ENCODE measurements at regions not wholly inside any gene's neighbourhood (a gene's known extent, or its start where the extent isn't known, plus 50 kb on each side); places are given as distances from the start of the nearest gene placed in this dataset.

GRCh38 chr12:125386652-125387051, 321.4 kb downstream of the AACS start:
- H3K4me1 Mint-ChIP-seq: peaks cover 3% of the 10 kb centered on the region; the same call in 2 of the 3 replicates
- ATAC-seq (no peak), DNase-seq (ENCODE audit: low spot score) (no peak)
- Histone ChIP-seq H3K27ac (ENCODE audit: low read depth) (no peak overlapping the region), H4K20me1 (replicated peaks; ENCODE audit: insufficient read depth) (peaks cover 3% of the 10 kb centered on the region; the same call in 1 of the 2 replicates), H3K4me1 (ENCODE audit: insufficient read depth) (no peaks in the 10 kb centered on the region), H3K4me2 (no peak overlapping the region), H3K36me3 (ENCODE audit: insufficient read depth) (peaks cover 3% of the 10 kb centered on the region; the same call in 1 of the 2 replicates), H2AFZ (no peak overlapping the region), H3K9me2 (ENCODE audit: insufficient read depth) (no peaks in the 10 kb centered on the region), H3F3A (replicated peaks; ENCODE audit: low read depth) (no peaks in the 10 kb centered on the region), H3K79me2 (replicated peaks; ENCODE audit: insufficient read depth) (no peaks in the 10 kb centered on the region), H3K27me3 (ENCODE audit: insufficient read depth) (no peaks in the 10 kb centered on the region), H3K4me3 (no peak overlapping the region)
- H3K36me3 Mint-ChIP-seq (ENCODE audit: low read depth): peaks cover 23% of the 10 kb centered on the region
- no peak overlapping the region for H3K4me3 Mint-ChIP-seq
- no peak overlapping the region for H3K27ac Mint-ChIP-seq
- H3K9me3 Mint-ChIP-seq: peaks cover 2% of the 10 kb centered on the region; the same call in 1 of the 3 replicates
- H3K27me3 Mint-ChIP-seq (ENCODE audit: insufficient read depth, low read depth, poor library complexity): no peaks in the 10 kb centered on the region
- TF ChIP-seq EZH2 (IDR thresholded peaks at IDR 0.05; ENCODE audit: low read depth, unreplicated experiment) (no peak), NANOG (IDR thresholded peaks at IDR 0.05; ENCODE audit: borderline replicate concordance) (no peak), ZNF331 (CRISPR knock-in tag; IDR thresholded peaks at IDR 0.05; ENCODE audit: low read depth) (no peak), STAT1 (IDR thresholded peaks at IDR 0.05; ENCODE audit: unreplicated experiment) (no peak), ETS1 (IDR thresholded peaks at IDR 0.05) (no peak), CREB1 (CRISPR knock-in tag; IDR thresholded peaks at IDR 0.05; ENCODE audit: low read depth) (no peak), REST (IDR thresholded peaks at IDR 0.05; ENCODE audit: unreplicated experiment) (no peak)

GRCh38 chr12:125387206-125387605, 322.0 kb downstream of the AACS start:
- no peak overlapping the region for H3K27ac ChIP-seq (ENCODE audit: low read depth)
- H3K79me2 ChIP-seq (replicated peaks; ENCODE audit: insufficient read depth): no peaks in the 10 kb centered on the region

More at GRCh38 chr12:125387206-125387605, 322.0 kb downstream of the AACS start:
- DNase-seq (ENCODE audit: low spot score) (no peak), ATAC-seq (no peak)
- Mint-ChIP-seq H3K27me3 (ENCODE audit: insufficient read depth, low read depth, poor library complexity) (no peaks in the 10 kb centered on the region), H3K4me1 (peaks cover 3% of the 10 kb centered on the region; the same call in 2 of the 3 replicates), H3K4me3 (no peak overlapping the region), H3K9me3 (peaks cover 2% of the 10 kb centered on the region; the same call in 1 of the 3 replicates), H3K27ac (no peak overlapping the region), H3K36me3 (ENCODE audit: low read depth) (peaks cover 23% of the 10 kb centered on the region)
- H3K4me2 ChIP-seq: no peak overlapping the region
- H3K4me1 ChIP-seq (ENCODE audit: insufficient read depth): no peaks in the 10 kb centered on the region
- no peak overlapping the region for H3K4me3 ChIP-seq
- H3K27me3 ChIP-seq (ENCODE audit: insufficient read depth): no peaks in the 10 kb centered on the region
- H2AFZ ChIP-seq: no peak overlapping the region
- peaks cover 3% of the 10 kb centered on the region; the same call in 1 of the 2 replicates for H3K36me3 ChIP-seq (ENCODE audit: insufficient read depth)
- H4K20me1 ChIP-seq (replicated peaks; ENCODE audit: insufficient read depth): peaks cover 3% of the 10 kb centered on the region; the same call in 1 of the 2 replicates
- H3F3A ChIP-seq (replicated peaks; ENCODE audit: low read depth): no peaks in the 10 kb centered on the region
- no peaks in the 10 kb centered on the region for H3K9me2 ChIP-seq (ENCODE audit: insufficient read depth)
- TF ChIP-seq CREB1 (CRISPR knock-in tag; IDR thresholded peaks at IDR 0.05; ENCODE audit: low read depth) (no peak), POLR2AphosphoS5 (IDR thresholded peaks at IDR 0.05; ENCODE audit: low read depth) (no peak), EZH2phosphoT487 (IDR thresholded peaks at IDR 0.05; ENCODE audit: unreplicated experiment) (no peak), REST (IDR thresholded peaks at IDR 0.05; ENCODE audit: unreplicated experiment) (no peak), CTCF (conservative IDR thresholded peaks at IDR 0.05; ENCODE audit: low read depth in 2 of 2) (no peak), ZNF331 (CRISPR knock-in tag; IDR thresholded peaks at IDR 0.05; ENCODE audit: low read depth) (no peak), JUNB (IDR thresholded peaks at IDR 0.05; ENCODE audit: unreplicated experiment) (no peak), NANOG (IDR thresholded peaks at IDR 0.05; ENCODE audit: borderline replicate concordance) (no peak), EZH2 (IDR thresholded peaks at IDR 0.05; ENCODE audit: low read depth, unreplicated experiment) (no peak), STAT1 (IDR thresholded peaks at IDR 0.05; ENCODE audit: unreplicated experiment) (no peak)
